GM12864 (cell line): ENCODE measurements at regions not wholly inside any gene's neighbourhood (a gene's known extent, or its start where the extent isn't known, plus 50 kb on each side); places are given as distances from the start of the nearest gene placed in this dataset.

ENCODE experiments used
- DNase-seq: peaks from one replicate; pipeline ENCODE4 v3.0.0-alpha.2; 2011; ENCODE audit warnings: low read depth
- H3K4me3 ChIP-seq: 2 replicates; pipeline ENCODE4 v1.5.1; 2011; ENCODE audit warnings: mild to moderate bottlenecking, low read depth, low read length, control low read depth
- CTCF ChIP-seq: IDR thresholded peaks from 2 replicates; pipeline ENCODE4 v1.5.1; 2011; ENCODE audit warnings: low read depth, mild to moderate bottlenecking, moderate library complexity, low read length, control low read depth, inconsistent platforms; ENCODE audit errors: missing control alignments

GRCh38 chr14:84988357-84988756 is 541.6 kb upstream of the FLRT2 start:
- no peak for DNase-seq
- H3K4me3 ChIP-seq: no peak overlapping the region
- TF ChIP-seq CTCF: no peak

- TF ChIP-seq CTCF: no peak
- H3K4me3 ChIP-seq: no peak overlapping the region
- DNase-seq: no peak
Observed at GRCh38 chr14:84991021-84991420, 538.9 kb upstream of the FLRT2 start.

GRCh38 chr14:84998216-84998615 is 531.7 kb upstream of the FLRT2 start:
- H3K4me3 ChIP-seq: no peak overlapping the region
- no peak for DNase-seq
- no peak for TF ChIP-seq CTCF

GRCh38 chr14:85002846-85003245 is 527.1 kb upstream of the FLRT2 start:
- TF ChIP-seq CTCF: no peak
- no peak overlapping the region for H3K4me3 ChIP-seq
- no peak for DNase-seq

- H3K4me3 ChIP-seq: no peak overlapping the region
- TF ChIP-seq CTCF: no peak
- no peak for DNase-seq
Observed at GRCh38 chr14:85003805-85004204, 526.1 kb upstream of the FLRT2 start.

GRCh38 chr14:85009506-85009905 is 520.4 kb upstream of the FLRT2 start:
- H3K4me3 ChIP-seq: no peak overlapping the region
- TF ChIP-seq CTCF: no peak
- no peak for DNase-seq

- no peak for DNase-seq
- no peak overlapping the region for H3K4me3 ChIP-seq
- no peak for TF ChIP-seq CTCF
Observed at GRCh38 chr14:85010186-85010585, 519.8 kb upstream of the FLRT2 start.
